HEK293 (cell line): ENCODE measurements at regions not wholly inside any gene's neighbourhood (a gene's known extent, or its start where the extent isn't known, plus 50 kb on each side); places are given as distances from the start of the nearest gene placed in this dataset.

Source experiments
- CTCF ChIA-PET: fragments of 350-600 bp; formaldehyde crosslinking; extraction: SDS; loops from one replicate; lab custom pipeline; 2021; ENCODE audit warnings: antibody characterized with exemption; lab: Yijun Ruan, JAX
- POLR2A ChIA-PET: fragments of 300-600 bp; formaldehyde crosslinking; extraction: SDS; loops from one replicate; lab custom pipeline; 2020; ENCODE audit warnings: antibody characterized with exemption, inconsistent platforms; lab: Yijun Ruan, JAX
- H3K27ac ChIP-seq: fragments of 200-500 bp; sonication (Bioruptor generic); 2 replicates; pipeline ENCODE4 v1.5.1; 2014; ENCODE audit warnings: low read depth, low read length, control low read depth, inconsistent platforms; ENCODE audit errors: extremely low read depth
- H3K36me3 ChIP-seq, 2 experiments: fragments of 200-500 bp in 1 of 2; sonication (Bioruptor generic) in 1 of 2; 1 replicate in 1 of 2; 2 replicates in 1 of 2; pipeline ENCODE4 v1.5.1; 2014 to 2017; ENCODE audit warnings: inconsistent platforms in 2 of 2, low read length in 2 of 2; ENCODE audit not compliant: control insufficient read depth in 2 of 2, insufficient read depth in 1 of 2
- H3K4me1 ChIP-seq: fragments of 200-500 bp; sonication (Bioruptor generic); 2 replicates; pipeline ENCODE4 v1.5.1; 2014; ENCODE audit warnings: mild to moderate bottlenecking, low read length, inconsistent platforms; ENCODE audit not compliant: control insufficient read depth, insufficient read depth
- H3K4me3 ChIP-seq: 2 replicates; pipeline ENCODE4 v1.5.1; 2011; ENCODE audit warnings: low read depth, mild to moderate bottlenecking, control low read depth, low read length, moderate library complexity
- H3K9me3 ChIP-seq: fragments of 200-500 bp; sonication (Bioruptor generic); 2 replicates; pipeline ENCODE4 v1.5.1; 2014; ENCODE audit warnings: low read depth, low read length, inconsistent platforms; ENCODE audit not compliant: control insufficient read depth, insufficient read depth
- GLI4 ChIP-seq: fragments of 450-650 bp; formaldehyde crosslinking; IDR thresholded peaks from 2 replicates; pipeline ENCODE4 v1.5.1; 2016; ENCODE audit warnings: missing biosample characterization, missing genetic modification characterization
- INSM2 ChIP-seq: fragments of 450-650 bp; formaldehyde crosslinking; IDR thresholded peaks from 2 replicates; pipeline ENCODE4 v1.5.1; 2016; ENCODE audit warnings: missing biosample characterization, missing genetic modification characterization
- MYNN ChIP-seq: fragments of 450-650 bp; formaldehyde crosslinking; IDR thresholded peaks from 2 replicates; pipeline ENCODE4 v1.5.1; 2016; ENCODE audit warnings: missing biosample characterization, missing genetic modification characterization, borderline replicate concordance
- PBX3 ChIP-seq: sonication (generic); formaldehyde crosslinking; IDR thresholded peaks from 2 replicates; pipeline ENCODE4 v1.8.1; 2022; ENCODE audit warnings: mild to moderate bottlenecking, moderate library complexity, missing genetic modification reagents
- PRDM1 ChIP-seq: fragments of 450-650 bp; formaldehyde crosslinking; IDR thresholded peaks from 2 replicates; pipeline ENCODE4; 2016; ENCODE audit warnings: missing biosample characterization, missing genetic modification characterization
- SCRT2 ChIP-seq: fragments of 450-650 bp; formaldehyde crosslinking; IDR thresholded peaks from 2 replicates; pipeline ENCODE4 v1.5.1; 2016; ENCODE audit warnings: missing biosample characterization, missing genetic modification characterization
- SP3 ChIP-seq: fragments of 450-650 bp; formaldehyde crosslinking; IDR thresholded peaks from 2 replicates; pipeline ENCODE4 v1.5.1; 2016; ENCODE audit warnings: missing biosample characterization, missing genetic modification characterization
- ZFP41 ChIP-seq: fragments of 450-650 bp; formaldehyde crosslinking; IDR thresholded peaks from 2 replicates; pipeline ENCODE4 v1.5.1; 2016; ENCODE audit warnings: missing biosample characterization, missing genetic modification characterization, borderline replicate concordance
- ZNF16 ChIP-seq: fragments of 450-650 bp; formaldehyde crosslinking; IDR thresholded peaks from 2 replicates; pipeline ENCODE4 v1.5.1; 2016; ENCODE audit warnings: low read depth, missing biosample characterization, missing genetic modification characterization
- ZNF211 ChIP-seq: fragments of 450-650 bp; formaldehyde crosslinking; IDR thresholded peaks from 2 replicates; pipeline ENCODE4 v1.5.1; 2016; ENCODE audit warnings: low read depth, missing biosample characterization, missing genetic modification characterization
- ZNF398 ChIP-seq: fragments of 450-650 bp; formaldehyde crosslinking; IDR thresholded peaks from 2 replicates; pipeline ENCODE4 v1.5.1; 2017; ENCODE audit warnings: missing biosample characterization, missing genetic modification characterization
- ZNF48 ChIP-seq: fragments of 450-650 bp; formaldehyde crosslinking; IDR thresholded peaks from 2 replicates; pipeline ENCODE4 v1.5.1; 2016; ENCODE audit warnings: missing biosample characterization, missing genetic modification characterization
- ZNF488 ChIP-seq: fragments of 450-650 bp; formaldehyde crosslinking; IDR thresholded peaks from 2 replicates; pipeline ENCODE4 v1.5.1; 2016; ENCODE audit warnings: missing biosample characterization, missing genetic modification characterization
- ZNF510 ChIP-seq: fragments of 450-650 bp; formaldehyde crosslinking; IDR thresholded peaks from 2 replicates; pipeline ENCODE4 v1.5.1; 2018; ENCODE audit warnings: mild to moderate bottlenecking, missing genetic modification characterization, missing biosample characterization; ENCODE audit not compliant: insufficient replicate concordance
- ZNF513 ChIP-seq: fragments of 450-650 bp; IDR thresholded peaks from 2 replicates; pipeline ENCODE4 v1.5.1; 2018; ENCODE audit warnings: missing biosample characterization, missing genetic modification characterization
- ZNF514 ChIP-seq: fragments of 450-650 bp; formaldehyde crosslinking; IDR thresholded peaks from 2 replicates; pipeline ENCODE4 v1.5.1; 2016; ENCODE audit warnings: missing biosample characterization, missing genetic modification characterization
- ZNF555 ChIP-seq: fragments of 450-650 bp; formaldehyde crosslinking; conservative IDR thresholded peaks from 2 replicates; pipeline ENCODE4 v1.5.1; 2017; ENCODE audit warnings: missing biosample characterization, mild to moderate bottlenecking, missing genetic modification characterization, inconsistent platforms
- ZNF558 ChIP-seq: fragments of 450-650 bp; formaldehyde crosslinking; IDR thresholded peaks from 2 replicates; pipeline ENCODE4 v1.5.1; 2016; ENCODE audit warnings: missing biosample characterization, missing genetic modification characterization
- ZNF639 ChIP-seq: fragments of 450-650 bp; formaldehyde crosslinking; IDR thresholded peaks from 2 replicates; pipeline ENCODE4 v1.5.1; 2016; ENCODE audit warnings: missing biosample characterization, missing genetic modification characterization
- ZNF692 ChIP-seq: fragments of 450-650 bp; formaldehyde crosslinking; IDR thresholded peaks from 2 replicates; pipeline ENCODE4 v1.5.1; 2016; ENCODE audit warnings: missing biosample characterization, missing genetic modification characterization
- ZSCAN5A ChIP-seq: fragments of 450-650 bp; formaldehyde crosslinking; IDR thresholded peaks from 2 replicates; pipeline ENCODE4 v1.5.1; 2016; ENCODE audit warnings: missing biosample characterization, missing genetic modification characterization

- no peak for TF ChIP-seq INSM2
These were observed 162.2 kb downstream of the TPH2 start (continued) for GRCh38 chr12:72100854-72101253.

GRCh38 chr12:72102150-72102549 lies 163.5 kb downstream of the TPH2 start:
- ChIA-PET CTCF (interaction anchor here (0.9 kb wide), 1 partner anchor 83 kb away, joined by 4 read pairs; no protein-coding TSS in a partner anchor), POLR2A (no interaction called here)
- Histone ChIP-seq H3K4me3 (no peak overlapping the region), H3K9me3 (no peaks in the 10 kb centered on the region), H3K36me3 (no peaks in the 10 kb centered on the region), H3K27ac (no peak overlapping the region), H3K4me1 (no peaks in the 10 kb centered on the region)
- no peak for TF ChIP-seq ZNF555 (tag by site-specific recombination)

GRCh38 chr12:72105849-72106248 lies 166.3 kb upstream of the TRHDE start:
- POLR2A ChIA-PET: no interaction called here
- Histone ChIP-seq H3K4me1 (no peaks in the 10 kb centered on the region), H3K36me3 (no peaks in the 10 kb centered on the region), H3K27ac (no peak overlapping the region), H3K9me3 (no peaks in the 10 kb centered on the region), H3K4me3 (no peak overlapping the region)
- no peak for TF ChIP-seq ZNF514
- no peak for TF ChIP-seq MYNN (tag by site-specific recombination)
- no peak for TF ChIP-seq ZNF558 (tag by site-specific recombination)
- no peak for TF ChIP-seq ZNF48 (tag by site-specific recombination)
- TF ChIP-seq ZNF211 (tag by site-specific recombination): no peak
- TF ChIP-seq ZSCAN5A (tag by site-specific recombination): no peak
- no peak for TF ChIP-seq ZNF639
- TF ChIP-seq GLI4 (tag by site-specific recombination): no peak
- TF ChIP-seq ZFP41 (tag by site-specific recombination): no peak
- no peak for TF ChIP-seq PBX3
- TF ChIP-seq ZNF692: no peak
- no peak for TF ChIP-seq ZNF398 (tag by site-specific recombination)
- no peak for TF ChIP-seq SCRT2 (tag by site-specific recombination)
- no peak for TF ChIP-seq ZNF510
- no peak for TF ChIP-seq ZNF513
- TF ChIP-seq ZNF16 (tag by site-specific recombination): no peak
- no peak for TF ChIP-seq ZNF488 (tag by site-specific recombination)
- TF ChIP-seq SP3: no peak
- TF ChIP-seq PRDM1 (tag by site-specific recombination): no peak
- CTCF ChIA-PET: interaction anchor here (1.0 kb wide), 1 partner anchor 89 kb away, joined by 4 read pairs; no protein-coding TSS in a partner anchor
